ENCODE measurements at regions not wholly inside any gene's neighbourhood (a gene's known extent, or its start where the extent isn't known, plus 50 kb on each side); places are given as distances from the start of the nearest gene placed in this dataset.
"Not testable (repeated sequence)": the region's sequence is repeated elsewhere in the genome, so short reads cannot be mapped to it uniquely, and the experiment has no call there.

GRCh38 chr6:11427091-11427722, 110.3 kb upstream of the TMEM170B start:
- DNase-seq (ENCODE audit: low read depth in 2 of 2): no peak

- no peak for DNase-seq (ENCODE audit: low read depth in 2 of 2)
Measured at GRCh38 chr6:11426571-11426970, 111.0 kb upstream of the TMEM170B start.

GRCh38 chr6:11425876-11426275, 111.7 kb upstream of the TMEM170B start:
- DNase-seq (ENCODE audit: low read depth in 2 of 2): no peak

GRCh38 chr6:11425431-11425871, 112.1 kb upstream of the TMEM170B start:
- DNase-seq (ENCODE audit: low read depth in 2 of 2): no peak

- DNase-seq (ENCODE audit: low read depth in 2 of 2): no peak
Measured at GRCh38 chr6:11424395-11425034, 113.0 kb upstream of the TMEM170B start.

- no peak for DNase-seq (ENCODE audit: low read depth in 2 of 2)
Measured at GRCh38 chr6:11423667-11424066, 113.9 kb upstream of the TMEM170B start.

GRCh38 chr6:11423072-11423471, 114.5 kb upstream of the TMEM170B start:
- no peak for DNase-seq (ENCODE audit: low read depth in 2 of 2)

- DNase-seq (ENCODE audit: low read depth in 2 of 2): no peak
Measured at GRCh38 chr6:11419763-11420453, 117.6 kb upstream of the TMEM170B start.

GRCh38 chr6:11418290-11418905, 119.2 kb upstream of the TMEM170B start:
- no peak for DNase-seq (ENCODE audit: low read depth in 2 of 2)

GRCh38 chr6:11416936-11417576, 120.5 kb upstream of the TMEM170B start:
- peak in 1 of 2 donors; percentile 17 for DNase-seq (ENCODE audit: low read depth in 2 of 2)

- not testable (repeated sequence) for DNase-seq (ENCODE audit: low read depth in 2 of 2)
Measured at GRCh38 chr6:11416099-11416935, 121.2 kb upstream of the TMEM170B start.

GRCh38 chr6:11415557-11415956, 122.0 kb upstream of the TMEM170B start:
- DNase-seq (ENCODE audit: low read depth in 2 of 2): no peak

- peak in 1 of 2 donors; percentile 30 for DNase-seq (ENCODE audit: low read depth in 2 of 2)
Measured at GRCh38 chr6:11414176-11414963, 123.2 kb upstream of the TMEM170B start.

- no peak for DNase-seq (ENCODE audit: low read depth in 2 of 2)
Measured at GRCh38 chr6:11413728-11414127, 123.8 kb upstream of the TMEM170B start.

GRCh38 chr6:11413117-11413687, 124.3 kb upstream of the TMEM170B start:
- no peak for DNase-seq (ENCODE audit: low read depth in 2 of 2)

GRCh38 chr6:11412616-11413015, 124.9 kb upstream of the TMEM170B start:
- DNase-seq (ENCODE audit: low read depth in 2 of 2): no peak

- no peak for DNase-seq (ENCODE audit: low read depth in 2 of 2)
Measured at GRCh38 chr6:11412011-11412424, 125.5 kb upstream of the TMEM170B start.

GRCh38 chr6:11411593-11411992, 126.0 kb upstream of the TMEM170B start:
- no peak for DNase-seq (ENCODE audit: low read depth in 2 of 2)

GRCh38 chr6:11410539-11411307, 126.8 kb upstream of the TMEM170B start:
- no peak for DNase-seq (ENCODE audit: low read depth in 2 of 2)
